H1 (cell line): ENCODE measurements at regions not wholly inside any gene's neighbourhood (a gene's known extent, or its start where the extent isn't known, plus 50 kb on each side); places are given as distances from the start of the nearest gene placed in this dataset.

Experiments used
- ATF2 ChIP-seq: IDR thresholded peaks from 2 replicates; pipeline ENCODE4 v1.6.1; 2012; ENCODE audit warnings: low read length, inconsistent platforms
- BRCA1 ChIP-seq: IDR thresholded peaks from 2 replicates; pipeline ENCODE4 v1.6.1; 2012; ENCODE audit warnings: low read depth, low read length, improper control_type of control experiment
- CEBPB ChIP-seq: IDR thresholded peaks from 2 replicates; pipeline ENCODE4 v1.6.1; 2012; ENCODE audit warnings: low read depth, low read length
- CTCF ChIP-seq, 3 experiments: IDR thresholded peaks; 1 replicate in 2 of 3; 2 replicates in 1 of 3; pipeline versions ENCODE4 v1.5.1 to v1.6.1; 2011; ENCODE audit warnings: low read length in 3 of 3, mild to moderate bottlenecking in 3 of 3, inconsistent platforms in 2 of 3, low read depth in 1 of 3, moderate library complexity in 1 of 3; ENCODE audit not compliant: insufficient read depth in 1 of 3; ENCODE audit errors: control extremely low read depth in 1 of 3
- EP300 ChIP-seq, 2 experiments: IDR thresholded peaks; 1 replicate in 1 of 2; 2 replicates in 1 of 2; pipeline ENCODE4 v1.6.1; 2011 to 2012; ENCODE audit warnings: low read depth in 2 of 2, low read length in 2 of 2, mild to moderate bottlenecking in 2 of 2, borderline replicate concordance in 1 of 2, inconsistent platforms in 1 of 2, moderate library complexity in 1 of 2
- EZH2 ChIP-seq: fragments of 200-600 bp; sonication (generic); IDR thresholded peaks from 2 replicates; pipeline ENCODE4 v1.7.1; 2012; ENCODE audit warnings: low read depth, mild to moderate bottlenecking, moderate library complexity, low read length, inconsistent platforms; ENCODE audit not compliant: severe bottlenecking
- GABPA ChIP-seq: IDR thresholded peaks from 2 replicates; pipeline ENCODE4 v1.6.1; 2011; ENCODE audit warnings: mild to moderate bottlenecking, low read length, moderate library complexity, borderline replicate concordance; ENCODE audit not compliant: insufficient read depth
- HDAC6 ChIP-seq: IDR thresholded peaks from one replicate; pipeline ENCODE4 v1.7.1; 2012; ENCODE audit warnings: low read depth, mild to moderate bottlenecking, inconsistent platforms, low read length, moderate library complexity
- KDM4A ChIP-seq: IDR thresholded peaks from one replicate; pipeline ENCODE4 v1.7.1; 2012; ENCODE audit warnings: low read depth, mild to moderate bottlenecking, moderate library complexity, low read length, inconsistent platforms; ENCODE audit not compliant: severe bottlenecking
- POLR2A ChIP-seq, 2 experiments: IDR thresholded peaks; 1 replicate in 1 of 2; 2 replicates in 1 of 2; pipeline ENCODE4 v1.6.1; 2011; ENCODE audit warnings: low read depth in 2 of 2, low read length in 2 of 2, mild to moderate bottlenecking in 2 of 2; ENCODE audit errors: control extremely low read depth in 1 of 2
- POLR2AphosphoS5 ChIP-seq: IDR thresholded peaks from 2 replicates; pipeline ENCODE4 v1.6.1; 2011; ENCODE audit warnings: low read depth, low read length
- RAD21 ChIP-seq, 2 experiments: IDR thresholded peaks in 1 of 2; conservative IDR thresholded peaks in 1 of 2; 2 replicates each; pipeline ENCODE4 v1.6.1; 2011; ENCODE audit warnings: low read depth in 2 of 2, low read length in 2 of 2, improper control_type of control experiment in 1 of 2, inconsistent platforms in 1 of 2, mild to moderate bottlenecking in 1 of 2, moderate library complexity in 1 of 2
- SIN3A ChIP-seq, 2 experiments: IDR thresholded peaks in 1 of 2; conservative IDR thresholded peaks in 1 of 2; 2 replicates each; pipeline ENCODE4 v1.6.1; 2011 to 2012; ENCODE audit warnings: low read length in 2 of 2, improper control_type of control experiment in 1 of 2, low read depth in 1 of 2, mild to moderate bottlenecking in 1 of 2
- TBP ChIP-seq: IDR thresholded peaks from 2 replicates; pipeline ENCODE4 v1.6.1; 2011; ENCODE audit warnings: low read depth, low read length, improper control_type of control experiment

GRCh38 chr4:125387770-125388169 is 73.0 kb downstream of the FAT4 start:
- TF ChIP-seq CEBPB: no peak
- no peak for TF ChIP-seq GABPA
- no peak for TF ChIP-seq POLR2AphosphoS5
- TF ChIP-seq POLR2A (IDR thresholded peaks at IDR 0.05; ENCODE audit: control extremely low read depth in 1 of 2, low read depth in 2 of 2, low read length in 2 of 2): no peak
- TF ChIP-seq HDAC6: no peak
- TF ChIP-seq CTCF (IDR thresholded peaks at IDR 0.05; ENCODE audit: control extremely low read depth in 1 of 3, insufficient read depth in 1 of 3, low read depth in 1 of 3, low read length in 3 of 3): no peak
- no peak for TF ChIP-seq EZH2
- no peak for TF ChIP-seq ATF2
- TF ChIP-seq KDM4A: no peak
- TF ChIP-seq EP300 (IDR thresholded peaks at IDR 0.05; ENCODE audit: borderline replicate concordance in 1 of 2, low read depth in 2 of 2, low read length in 2 of 2): no peak
- TF ChIP-seq SIN3A (conservative IDR thresholded peaks at IDR 0.05 in 1 of 2, IDR thresholded peaks at IDR 0.05 in 1 of 2; ENCODE audit: low read depth in 1 of 2, low read length in 2 of 2): no peak
- no peak for TF ChIP-seq TBP
- no peak for TF ChIP-seq BRCA1
- no peak for TF ChIP-seq RAD21 (IDR thresholded peaks at IDR 0.05 in 1 of 2, conservative IDR thresholded peaks at IDR 0.05 in 1 of 2; ENCODE audit: low read depth in 2 of 2, low read length in 2 of 2)
